ENCODE measurements at regions not wholly inside any gene's neighbourhood (a gene's known extent, or its start where the extent isn't known, plus 50 kb on each side); places are given as distances from the start of the nearest gene placed in this dataset.

DNA sequence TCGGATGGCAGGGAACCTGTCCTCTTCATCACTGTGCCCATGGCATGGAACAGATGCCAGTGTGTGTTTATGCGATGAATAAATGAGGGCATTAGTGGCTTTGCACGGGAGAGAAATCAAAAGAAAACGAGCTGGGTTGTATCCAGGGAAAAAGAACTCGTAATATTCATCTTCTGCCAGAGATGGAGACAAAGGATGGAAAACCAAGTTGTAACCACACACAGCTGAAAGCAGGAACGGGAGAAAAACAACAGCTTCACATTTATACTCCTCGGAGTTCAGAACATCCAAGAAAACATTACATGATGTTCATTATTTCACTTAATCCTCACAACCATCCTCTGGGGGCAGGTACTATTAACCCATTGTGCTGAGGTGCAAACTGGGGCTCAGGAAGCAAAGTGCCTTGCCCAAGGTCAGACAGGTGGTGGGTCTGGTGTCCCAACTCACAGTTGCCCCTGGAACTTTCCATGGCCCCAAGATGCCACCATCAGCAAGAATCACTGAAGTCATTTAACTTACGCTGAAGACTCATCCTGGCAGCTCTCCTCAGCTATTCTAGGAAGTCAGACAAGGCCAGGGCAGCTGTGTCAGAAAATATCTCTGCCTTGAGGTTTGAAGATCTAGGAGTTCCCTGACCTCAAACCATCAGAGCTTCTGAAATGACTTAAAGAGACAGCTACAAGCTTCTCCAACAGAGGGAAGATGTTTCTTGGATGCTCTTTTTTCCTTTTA lies 250.4 kb downstream of the NSG2 start:
- TF ChIP-seq EZH2 (IDR thresholded peaks at IDR 0.05; ENCODE audit: borderline replicate concordance, control insufficient read depth, low read depth, low read length) (no peak), USF1 (IDR thresholded peaks at IDR 0.05; ENCODE audit: borderline replicate concordance, extremely low read length, insufficient read depth, low read depth, low read length) (no peak), POLR2A (IDR thresholded peaks at IDR 0.05; ENCODE audit: low read depth, low read length) (no peak), ZNF384 (IDR thresholded peaks at IDR 0.05; ENCODE audit: borderline replicate concordance, low read depth, low read length) (no peak), RAD21 (IDR thresholded peaks at IDR 0.05; ENCODE audit: insufficient read depth, low read depth, low read length) (no peak), SMC3 (IDR thresholded peaks at IDR 0.05; ENCODE audit: borderline replicate concordance, low read length) (no peak), CREB1 (IDR thresholded peaks at IDR 0.05; ENCODE audit: low read depth) (no peak), YY1 (IDR thresholded peaks at IDR 0.05; ENCODE audit: low read depth, low read length) (no peak), BCL11A (IDR thresholded peaks at IDR 0.05; ENCODE audit: low read depth, low read length) (no peak), ESRRA (IDR thresholded peaks at IDR 0.05; ENCODE audit: low read length) (no peak), ATF3 (IDR thresholded peaks at IDR 0.05; ENCODE audit: borderline replicate concordance, extremely low read depth, low read depth, low read length) (no peak), LARP7 (IDR thresholded peaks at IDR 0.05) (no peak)
- TF ChIP-seq, protein P1, sequence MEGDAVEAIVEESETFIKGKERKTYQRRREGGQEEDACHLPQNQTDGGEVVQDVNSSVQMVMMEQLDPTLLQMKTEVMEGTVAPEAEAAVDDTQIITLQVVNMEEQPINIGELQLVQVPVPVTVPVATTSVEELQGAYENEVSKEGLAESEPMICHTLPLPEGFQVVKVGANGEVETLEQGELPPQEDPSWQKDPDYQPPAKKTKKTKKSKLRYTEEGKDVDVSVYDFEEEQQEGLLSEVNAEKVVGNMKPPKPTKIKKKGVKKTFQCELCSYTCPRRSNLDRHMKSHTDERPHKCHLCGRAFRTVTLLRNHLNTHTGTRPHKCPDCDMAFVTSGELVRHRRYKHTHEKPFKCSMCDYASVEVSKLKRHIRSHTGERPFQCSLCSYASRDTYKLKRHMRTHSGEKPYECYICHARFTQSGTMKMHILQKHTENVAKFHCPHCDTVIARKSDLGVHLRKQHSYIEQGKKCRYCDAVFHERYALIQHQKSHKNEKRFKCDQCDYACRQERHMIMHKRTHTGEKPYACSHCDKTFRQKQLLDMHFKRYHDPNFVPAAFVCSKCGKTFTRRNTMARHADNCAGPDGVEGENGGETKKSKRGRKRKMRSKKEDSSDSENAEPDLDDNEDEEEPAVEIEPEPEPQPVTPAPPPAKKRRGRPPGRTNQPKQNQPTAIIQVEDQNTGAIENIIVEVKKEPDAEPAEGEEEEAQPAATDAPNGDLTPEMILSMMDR (IDR thresholded peaks at IDR 0.05 in 2 of 3, conservative IDR thresholded peaks at IDR 0.05 in 1 of 3; ENCODE audit: control insufficient read depth in 2 of 3, extremely low read depth in 1 of 3, insufficient read depth in 1 of 3, low read depth in 3 of 3, low read length in 3 of 3): no peak
- TF ChIP-seq, protein P2, sequence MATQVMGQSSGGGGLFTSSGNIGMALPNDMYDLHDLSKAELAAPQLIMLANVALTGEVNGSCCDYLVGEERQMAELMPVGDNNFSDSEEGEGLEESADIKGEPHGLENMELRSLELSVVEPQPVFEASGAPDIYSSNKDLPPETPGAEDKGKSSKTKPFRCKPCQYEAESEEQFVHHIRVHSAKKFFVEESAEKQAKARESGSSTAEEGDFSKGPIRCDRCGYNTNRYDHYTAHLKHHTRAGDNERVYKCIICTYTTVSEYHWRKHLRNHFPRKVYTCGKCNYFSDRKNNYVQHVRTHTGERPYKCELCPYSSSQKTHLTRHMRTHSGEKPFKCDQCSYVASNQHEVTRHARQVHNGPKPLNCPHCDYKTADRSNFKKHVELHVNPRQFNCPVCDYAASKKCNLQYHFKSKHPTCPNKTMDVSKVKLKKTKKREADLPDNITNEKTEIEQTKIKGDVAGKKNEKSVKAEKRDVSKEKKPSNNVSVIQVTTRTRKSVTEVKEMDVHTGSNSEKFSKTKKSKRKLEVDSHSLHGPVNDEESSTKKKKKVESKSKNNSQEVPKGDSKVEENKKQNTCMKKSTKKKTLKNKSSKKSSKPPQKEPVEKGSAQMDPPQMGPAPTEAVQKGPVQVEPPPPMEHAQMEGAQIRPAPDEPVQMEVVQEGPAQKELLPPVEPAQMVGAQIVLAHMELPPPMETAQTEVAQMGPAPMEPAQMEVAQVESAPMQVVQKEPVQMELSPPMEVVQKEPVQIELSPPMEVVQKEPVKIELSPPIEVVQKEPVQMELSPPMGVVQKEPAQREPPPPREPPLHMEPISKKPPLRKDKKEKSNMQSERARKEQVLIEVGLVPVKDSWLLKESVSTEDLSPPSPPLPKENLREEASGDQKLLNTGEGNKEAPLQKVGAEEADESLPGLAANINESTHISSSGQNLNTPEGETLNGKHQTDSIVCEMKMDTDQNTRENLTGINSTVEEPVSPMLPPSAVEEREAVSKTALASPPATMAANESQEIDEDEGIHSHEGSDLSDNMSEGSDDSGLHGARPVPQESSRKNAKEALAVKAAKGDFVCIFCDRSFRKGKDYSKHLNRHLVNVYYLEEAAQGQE (IDR thresholded peaks at IDR 0.05; ENCODE audit: low read depth, low read length): no peak

Measured in GM12878 (cell line).